GM12874 (cell line): ENCODE measurements at regions not wholly inside any gene's neighbourhood (a gene's known extent, or its start where the extent isn't known, plus 50 kb on each side); places are given as distances from the start of the nearest gene placed in this dataset.

Experiments
- TF ChIP-seq, protein P1 (sequence below): IDR thresholded peaks from 2 replicates; pipeline ENCODE4 v1.5.1; 2011; ENCODE audit warnings: low read depth, mild to moderate bottlenecking, control low read depth, low read length, moderate library complexity; ENCODE audit not compliant: insufficient read depth

DNA sequence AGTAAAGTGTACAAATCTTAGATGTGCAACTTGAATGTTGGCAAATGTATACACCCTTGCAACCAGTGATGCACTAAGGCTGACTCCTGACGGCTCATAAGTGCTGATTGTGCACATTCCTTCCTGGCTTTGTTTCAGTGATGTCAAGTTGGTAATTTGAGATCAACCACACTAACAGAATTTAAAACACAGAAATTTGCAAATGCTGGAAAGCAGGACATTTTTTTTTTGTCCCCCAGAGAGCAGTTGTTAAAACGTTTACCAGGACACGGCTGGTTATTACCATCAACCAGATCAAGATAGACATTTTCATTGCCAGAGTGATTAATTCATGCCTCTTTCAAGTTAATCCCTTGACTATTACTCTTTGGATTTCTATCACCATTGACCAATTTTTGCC lies 735.6 kb downstream of the RFPL4B start:
- TF ChIP-seq, protein P1, sequence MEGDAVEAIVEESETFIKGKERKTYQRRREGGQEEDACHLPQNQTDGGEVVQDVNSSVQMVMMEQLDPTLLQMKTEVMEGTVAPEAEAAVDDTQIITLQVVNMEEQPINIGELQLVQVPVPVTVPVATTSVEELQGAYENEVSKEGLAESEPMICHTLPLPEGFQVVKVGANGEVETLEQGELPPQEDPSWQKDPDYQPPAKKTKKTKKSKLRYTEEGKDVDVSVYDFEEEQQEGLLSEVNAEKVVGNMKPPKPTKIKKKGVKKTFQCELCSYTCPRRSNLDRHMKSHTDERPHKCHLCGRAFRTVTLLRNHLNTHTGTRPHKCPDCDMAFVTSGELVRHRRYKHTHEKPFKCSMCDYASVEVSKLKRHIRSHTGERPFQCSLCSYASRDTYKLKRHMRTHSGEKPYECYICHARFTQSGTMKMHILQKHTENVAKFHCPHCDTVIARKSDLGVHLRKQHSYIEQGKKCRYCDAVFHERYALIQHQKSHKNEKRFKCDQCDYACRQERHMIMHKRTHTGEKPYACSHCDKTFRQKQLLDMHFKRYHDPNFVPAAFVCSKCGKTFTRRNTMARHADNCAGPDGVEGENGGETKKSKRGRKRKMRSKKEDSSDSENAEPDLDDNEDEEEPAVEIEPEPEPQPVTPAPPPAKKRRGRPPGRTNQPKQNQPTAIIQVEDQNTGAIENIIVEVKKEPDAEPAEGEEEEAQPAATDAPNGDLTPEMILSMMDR: no peak

DNA sequence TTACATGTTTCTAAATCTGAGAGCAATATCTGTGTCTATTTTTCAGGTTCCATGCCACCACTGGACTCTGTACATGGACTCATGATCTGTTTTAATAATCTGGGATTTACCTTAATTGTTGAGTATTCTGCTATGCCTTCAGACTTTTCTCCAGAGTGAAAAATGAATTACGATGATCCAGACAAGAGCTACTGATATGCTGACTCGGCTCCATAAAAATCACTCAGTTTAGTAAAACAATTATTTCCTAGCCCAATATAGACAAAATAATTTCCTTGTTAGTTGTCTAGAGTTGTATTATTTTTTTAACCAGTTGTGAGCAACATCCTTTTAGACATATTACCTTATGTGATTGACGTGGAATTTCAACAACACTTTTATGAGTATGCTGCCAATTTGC lies 736.8 kb downstream of the RFPL4B start:
- TF ChIP-seq, protein P1: no peak

DNA sequence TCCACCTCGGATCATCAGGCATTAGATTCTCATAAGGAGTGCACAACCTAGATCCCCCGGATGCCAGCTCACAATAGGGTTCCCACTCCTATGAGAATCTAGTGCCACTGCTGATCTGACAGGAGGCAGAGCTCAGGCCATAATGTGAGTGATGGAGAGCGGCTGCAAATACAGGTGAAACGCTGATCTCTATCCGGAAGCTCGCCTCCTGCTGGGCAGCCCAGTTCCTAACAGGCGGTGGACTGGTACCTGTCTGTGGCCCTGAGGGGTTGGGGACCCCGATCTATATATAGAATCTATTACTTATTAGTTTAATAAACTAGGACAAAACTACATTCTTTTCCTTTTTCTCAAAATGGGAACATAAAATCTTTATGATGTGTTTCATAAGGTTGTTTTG lies 741.9 kb downstream of the RFPL4B start:
- TF ChIP-seq, protein P1: 0 out of 2 replicates have a peak, but pooled peaks have one; percentile 5

DNA sequence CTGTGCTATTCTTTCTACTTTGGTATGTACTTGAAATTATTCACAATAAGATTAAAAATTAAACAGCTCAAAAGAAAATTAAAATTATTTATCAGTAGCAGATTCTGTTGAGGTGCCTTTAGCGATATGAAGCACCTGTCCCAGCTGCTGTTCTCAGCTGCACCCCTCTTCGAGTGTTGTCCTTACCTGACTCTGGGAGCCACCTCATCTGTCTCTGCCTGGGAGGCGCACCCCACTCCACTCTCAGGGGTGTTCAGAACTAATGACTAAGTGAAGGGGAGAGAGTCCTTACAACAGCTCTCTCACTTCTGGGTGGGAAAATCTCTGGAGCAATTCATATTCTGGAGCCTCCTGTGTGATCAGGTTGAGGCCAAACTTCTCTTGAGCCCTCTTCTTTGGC lies 745.7 kb downstream of the RFPL4B start:
- TF ChIP-seq, protein P1: no peak

DNA sequence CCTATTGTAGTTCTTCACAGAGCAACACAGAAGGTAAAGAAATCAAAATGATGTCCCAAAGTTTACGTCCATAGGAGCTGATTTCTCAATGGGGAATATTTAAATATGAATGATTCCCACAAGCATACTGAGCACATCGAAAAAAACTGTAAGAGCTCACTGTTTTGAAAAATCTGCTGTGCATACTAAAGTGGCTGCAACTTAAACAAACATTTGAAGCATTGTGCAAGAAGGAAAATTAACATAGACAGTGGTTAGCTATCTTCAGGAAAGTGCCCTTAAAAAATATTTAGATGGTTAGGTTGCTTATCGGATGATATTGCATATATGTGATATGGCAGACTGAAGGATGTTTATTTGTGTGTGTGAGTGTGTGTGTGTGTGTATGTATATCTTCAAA lies 747.6 kb downstream of the RFPL4B start:
- TF ChIP-seq, protein P1: no peak

DNA sequence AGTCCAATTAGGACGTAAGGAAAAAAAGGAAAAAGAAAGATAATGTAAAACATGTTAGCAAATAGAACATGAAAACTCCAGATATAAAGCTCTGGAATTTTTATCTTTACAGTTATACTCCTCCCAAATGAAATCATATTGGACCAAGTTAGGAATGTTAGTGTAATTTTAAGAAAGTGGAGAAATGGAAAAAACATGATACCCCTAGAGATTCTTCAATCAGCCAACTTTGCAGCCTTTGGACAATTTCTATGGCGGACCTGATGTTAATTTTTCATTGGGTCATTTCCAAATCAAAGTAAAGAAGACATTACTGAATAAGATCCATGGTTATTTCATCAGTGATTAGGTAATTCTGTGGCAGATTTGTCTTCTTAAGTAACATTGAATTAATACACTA lies 748.7 kb downstream of the RFPL4B start:
- TF ChIP-seq, protein P1: no peak

DNA sequence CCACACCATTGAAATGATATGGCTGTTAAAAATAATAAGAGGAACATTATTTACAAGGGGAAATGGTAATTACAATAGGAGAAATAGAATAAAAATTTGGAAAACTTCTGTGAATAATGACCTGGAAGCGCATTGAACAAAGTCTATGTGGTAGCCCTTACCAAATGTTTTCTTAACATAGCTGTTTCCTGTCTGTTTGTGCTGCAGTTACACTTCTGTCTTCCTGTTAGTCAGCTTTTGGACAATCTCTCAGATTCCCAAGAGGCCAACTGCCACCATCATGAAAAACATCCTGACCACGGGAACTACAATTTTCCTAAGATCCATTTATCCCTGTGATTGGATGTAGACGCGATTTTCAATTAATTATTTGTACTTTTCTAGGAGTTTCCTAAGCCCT lies 754.4 kb upstream of the MARCKS start:
- TF ChIP-seq, protein P1: no peak
